HCT116 (cell line): ENCODE measurements at regions not wholly inside any gene's neighbourhood (a gene's known extent, or its start where the extent isn't known, plus 50 kb on each side); places are given as distances from the start of the nearest gene placed in this dataset.

Experiments used
- ATAC-seq: fragments of 200-7000 bp; cut with Tn5 transposase; 2 replicates; pipeline ENCODE4 v1.9.1; 2020; ENCODE audit warnings: mild to moderate bottlenecking, moderate library complexity
- BruUV-seq: library from RNA; stranded (reverse); fragments of 400-500 nt; replicated peaks from 2 replicates; lab custom pipeline; 2021; lab: Mats Ljungman, UMichigan
- CTCF ChIA-PET: fragments of 300-600 bp; sonication (Branson Sonifier 250); formaldehyde crosslinking; loops from one replicate; lab custom pipeline; 2021; ENCODE audit warnings: antibody characterized with exemption; lab: Charles Lee
- POLR2A ChIA-PET: fragments of 300-600, 350-600 bp; sonication (Branson Sonifier 250); formaldehyde crosslinking; loops from one replicate; lab custom pipeline; 2021; ENCODE audit warnings: antibody characterized with exemption; lab: Charles Lee
- RAD21 ChIA-PET, 2 experiments: fragments of 300-600 bp; sonication (Branson Sonifier 250); formaldehyde crosslinking; loops; one replicate each; lab custom pipeline; 2023; ENCODE audit warnings: low total read pairs in 2 of 2; ENCODE audit not compliant: uncharacterized antibody in 2 of 2, unreplicated experiment in 2 of 2, low non-redundant PET in 1 of 2; lab: Charles Lee
- DNase-seq: peaks from one replicate; pipeline ENCODE4 v3.0.0-alpha.2; 2010; ENCODE audit warnings: low read depth, low spot score
- H2AFZ ChIP-seq: fragments of 200-600 bp; shearing (Covaris generic), sonication (generic); 2 replicates; pipeline ENCODE4 v1.6.1; 2017; ENCODE audit warnings: low read depth, mixed run types, mixed read lengths, antibody characterized with exemption, low read length; ENCODE audit not compliant: poor library complexity, severe bottlenecking
- H3K27ac ChIP-seq: 2 replicates; pipeline ENCODE4 v1.5.1; 2012; ENCODE audit warnings: low read depth, low read length
- H3K27me3 ChIP-seq: fragments of 200-600 bp; sonication (generic); 2 replicates; pipeline ENCODE4 v1.6.1; 2016; ENCODE audit warnings: mixed run types, low read length, mixed read lengths; ENCODE audit not compliant: insufficient read depth
- H3K36me3 ChIP-seq, 2 experiments: fragments of 200-500 bp in 1 of 2; fragments of 200-600 bp in 1 of 2; sonication (Bioruptor generic) in 1 of 2; sonication (generic) in 1 of 2; 2 replicates each; pipeline versions ENCODE4 v1.5.1 to v1.6.1; 2014 to 2016; ENCODE audit warnings: low read length in 2 of 2, inconsistent platforms in 1 of 2, mixed read lengths in 1 of 2, mixed run types in 1 of 2; ENCODE audit not compliant: insufficient read depth in 2 of 2, control insufficient read depth in 1 of 2
- H3K4me1 ChIP-seq, 2 experiments: fragments of 200-600 bp in 1 of 2; sonication (generic) in 1 of 2; 2 replicates each; pipeline versions ENCODE4 v1.5.1 to v1.6.1; 2012 to 2017; ENCODE audit warnings: low read length in 2 of 2, inconsistent platforms in 1 of 2, mild to moderate bottlenecking in 1 of 2, mixed read lengths in 1 of 2, mixed run types in 1 of 2, moderate library complexity in 1 of 2; ENCODE audit not compliant: insufficient read depth in 2 of 2, control insufficient read depth in 1 of 2
- H3K4me2 ChIP-seq: fragments of 200-600 bp; sonication (generic); 2 replicates; pipeline ENCODE4 v1.6.1; 2017; ENCODE audit warnings: mixed run types, low read length, mixed read lengths
- H3K4me3 ChIP-seq, 2 experiments: fragments of 200-600 bp in 1 of 2; sonication (generic) in 1 of 2; replicated peaks in 1 of 2; 2 replicates each; pipeline ENCODE4 v1.5.1; 2011 to 2016; ENCODE audit warnings: low read length in 2 of 2, control low read depth in 1 of 2, low read depth in 1 of 2, mild to moderate bottlenecking in 1 of 2, mixed read lengths in 1 of 2, mixed run types in 1 of 2
- H3K79me2 ChIP-seq: fragments of 200-600 bp; sonication (generic); 2 replicates; pipeline ENCODE4 v1.6.1; 2017; ENCODE audit warnings: mild to moderate bottlenecking, mixed run types, low read length, moderate library complexity, mixed read lengths; ENCODE audit not compliant: insufficient read depth
- H3K9ac ChIP-seq: fragments of 200-600 bp; sonication (generic); 2 replicates; pipeline ENCODE4 v1.6.1; 2016; ENCODE audit warnings: low read length, mixed read lengths
- H3K9me2 ChIP-seq: fragments of 200-600 bp; sonication (generic), shearing (Covaris generic); 2 replicates; pipeline ENCODE4 v1.6.1; 2017; ENCODE audit warnings: mixed run types, mild to moderate bottlenecking, moderate library complexity; ENCODE audit not compliant: insufficient read depth
- H3K9me3 ChIP-seq, 2 experiments: fragments of 200-500 bp in 1 of 2; fragments of 200-600 bp in 1 of 2; sonication (Bioruptor generic) in 1 of 2; sonication (generic) in 1 of 2; 2 replicates each; pipeline ENCODE4 v1.6.1; 2014 to 2017; ENCODE audit warnings: low read length in 2 of 2, mixed read lengths in 2 of 2, inconsistent platforms in 1 of 2, low read depth in 1 of 2, mild to moderate bottlenecking in 1 of 2, mixed run types in 1 of 2, moderate library complexity in 1 of 2; ENCODE audit not compliant: control insufficient read depth in 1 of 2, insufficient read depth in 1 of 2
- H4K20me1 ChIP-seq: fragments of 200-600 bp; sonication (generic), shearing (Covaris generic); 2 replicates; pipeline ENCODE4 v1.6.1; 2017; ENCODE audit warnings: mixed run types, mild to moderate bottlenecking, moderate library complexity; ENCODE audit not compliant: insufficient read depth
- ATF3 ChIP-seq: IDR thresholded peaks from 2 replicates; pipeline ENCODE4 v1.6.1; 2012
- CEBPB ChIP-seq: IDR thresholded peaks from 2 replicates; pipeline ENCODE4 v1.6.1; 2012; ENCODE audit warnings: low read depth
- CTCF ChIP-seq, 3 experiments: fragments of 200-600 bp in 1 of 3; sonication (generic) in 1 of 3; IDR thresholded peaks in 2 of 3; conservative IDR thresholded peaks in 1 of 3; 2 replicates each; pipeline ENCODE4 v1.5.1; 2012 to 2017; ENCODE audit warnings: low read depth in 2 of 3, low read length in 2 of 3, antibody characterized with exemption in 1 of 3, borderline replicate concordance in 1 of 3, control low read depth in 1 of 3, mild to moderate bottlenecking in 1 of 3, mixed read lengths in 1 of 3, mixed run types in 1 of 3, moderate library complexity in 1 of 3; ENCODE audit not compliant: insufficient read depth in 1 of 3
- ELF1 ChIP-seq: IDR thresholded peaks from 2 replicates; pipeline ENCODE4 v1.6.1; 2012; ENCODE audit warnings: low read depth, borderline replicate concordance
- EZH2 ChIP-seq: fragments of 200-600 bp; sonication (generic); IDR thresholded peaks from 2 replicates; pipeline ENCODE4 v1.6.1; 2017; ENCODE audit warnings: antibody characterized with exemption, mixed run types
- EZH2phosphoT487 ChIP-seq: fragments of 200-600 bp; IDR thresholded peaks from 2 replicates; pipeline ENCODE4 v1.6.1; 2018; ENCODE audit warnings: antibody characterized with exemption, borderline replicate concordance
- FOSL1 ChIP-seq: IDR thresholded peaks from 2 replicates; pipeline ENCODE4 v1.6.1; 2012; ENCODE audit warnings: low read depth
- JUND ChIP-seq: IDR thresholded peaks from 2 replicates; pipeline ENCODE4 v1.6.1; 2012
- REST ChIP-seq: IDR thresholded peaks from 2 replicates; pipeline ENCODE4 v1.6.1; 2012; ENCODE audit warnings: low read depth
- SIN3A ChIP-seq: IDR thresholded peaks from 2 replicates; pipeline ENCODE4 v1.6.1; 2012; ENCODE audit warnings: low read depth
- SRF ChIP-seq: IDR thresholded peaks from 2 replicates; pipeline ENCODE4 v1.6.1; 2012; ENCODE audit warnings: low read depth
- YY1 ChIP-seq: IDR thresholded peaks from 2 replicates; pipeline ENCODE4 v1.6.1; 2011; ENCODE audit warnings: low read length, low read depth, moderate library complexity, mild to moderate bottlenecking; ENCODE audit not compliant: insufficient replicate concordance; ENCODE audit errors: extremely low read depth
- ZBTB33 ChIP-seq: IDR thresholded peaks from 2 replicates; pipeline ENCODE4 v1.6.1; 2011; ENCODE audit warnings: mild to moderate bottlenecking, low read length, moderate library complexity; ENCODE audit not compliant: insufficient replicate concordance; ENCODE audit errors: extremely low read depth
- ZFX ChIP-seq: fragments of 450-650 bp; IDR thresholded peaks from 2 replicates; pipeline ENCODE4 v1.6.1; 2017
- intact Hi-C: fragments of 100-400 bp; cut with micrococcal nuclease; formaldehyde crosslinking; loops from 2 replicates; pipeline ENCODE4 v1.10.0; 2022

GRCh38 chr15:69818529-69818928 lies 279.2 kb downstream of the TLE3 start:
- DNase-seq (no peak), ATAC-seq (no peak)
- no peak overlapping the region for H3K9ac ChIP-seq
- H3K9me2 ChIP-seq: no peaks in the 10 kb centered on the region
- no peaks in the 10 kb centered on the region for H3K9me3 ChIP-seq
- H4K20me1 ChIP-seq: no peaks in the 10 kb centered on the region
- intact Hi-C loops: no loop called here
- H3K27me3 ChIP-seq: peaks cover 7% of the 10 kb centered on the region; the same call in 1 of the 2 replicates
- TF ChIP-seq EZH2phosphoT487: no peak
- no peak for TF ChIP-seq SRF
- TF ChIP-seq ELF1: no peak
- no peak for TF ChIP-seq ZBTB33
- no peak for TF ChIP-seq CEBPB
- TF ChIP-seq JUND: no peak
- no peak for TF ChIP-seq YY1
- TF ChIP-seq CTCF (IDR thresholded peaks at IDR 0.05 in 2 of 3, conservative IDR thresholded peaks at IDR 0.05 in 1 of 3; ENCODE audit: borderline replicate concordance in 1 of 3, insufficient read depth in 1 of 3, low read depth in 2 of 3, low read length in 2 of 3): no peak
- TF ChIP-seq REST: no peak
- no peak for TF ChIP-seq ATF3
- TF ChIP-seq EZH2: no peak
- no peak for TF ChIP-seq FOSL1
- TF ChIP-seq SIN3A: no peak
- TF ChIP-seq ZFX: no peak
- H3K4me3 ChIP-seq: no peak overlapping the region
- ChIA-PET RAD21 (no interaction called here), CTCF (no interaction called here), POLR2A (no interaction called here)
- BruUV-seq: no TSS peak
- no peak overlapping the region for H3K4me2 ChIP-seq
- H3K27ac ChIP-seq: no peak overlapping the region
- no peaks in the 10 kb centered on the region for H3K36me3 ChIP-seq
- peaks cover 8 to 17% of the 10 kb centered on the region in 2 experiments for H3K4me1 ChIP-seq
- H3K79me2 ChIP-seq: no peaks in the 10 kb centered on the region
- no peak overlapping the region for H2AFZ ChIP-seq
